ENCODE measurements at regions not wholly inside any gene's neighbourhood (a gene's known extent, or its start where the extent isn't known, plus 50 kb on each side); places are given as distances from the start of the nearest gene placed in this dataset.

DNA sequence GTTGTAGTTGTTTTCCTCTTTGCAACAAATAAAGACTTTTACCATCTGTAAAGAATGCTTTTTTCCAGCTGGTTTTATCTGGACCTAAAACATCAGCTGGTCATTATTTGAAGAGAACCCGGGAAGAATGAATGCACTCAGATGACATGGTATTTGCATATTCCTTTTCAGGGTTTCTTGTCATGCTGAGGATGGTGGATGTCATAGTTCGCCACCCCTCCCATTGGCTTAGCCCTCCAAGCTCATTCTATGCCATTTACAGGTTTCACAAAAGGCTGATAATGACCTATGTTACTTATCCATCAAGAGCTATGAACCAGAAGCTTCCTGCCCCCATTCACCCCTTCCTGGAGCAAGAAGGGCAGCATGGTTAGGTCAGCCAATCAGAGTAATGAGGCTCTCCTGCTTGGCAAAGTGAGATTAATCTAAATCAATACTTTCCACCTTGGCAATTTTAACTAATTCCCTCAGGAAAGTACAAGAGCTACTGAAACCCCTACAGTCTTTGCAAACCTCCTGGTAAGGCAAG is 440.5 kb upstream of the TLE4 start:
- in situ Hi-C loops (cut with HindIII; ENCODE audit: low sequenced_read_pairs) = loop anchor here (5.0 to 25.0 kb wide), 2 partner anchors 76 to 581 kb away; no protein-coding TSS in a partner anchor
- no peak overlapping the region for H3K4me3 ChIP-seq (ENCODE audit: low read depth, low read length)
- DNase-seq (ENCODE audit: low read depth) = no peak
- TF ChIP-seq, protein P1, sequence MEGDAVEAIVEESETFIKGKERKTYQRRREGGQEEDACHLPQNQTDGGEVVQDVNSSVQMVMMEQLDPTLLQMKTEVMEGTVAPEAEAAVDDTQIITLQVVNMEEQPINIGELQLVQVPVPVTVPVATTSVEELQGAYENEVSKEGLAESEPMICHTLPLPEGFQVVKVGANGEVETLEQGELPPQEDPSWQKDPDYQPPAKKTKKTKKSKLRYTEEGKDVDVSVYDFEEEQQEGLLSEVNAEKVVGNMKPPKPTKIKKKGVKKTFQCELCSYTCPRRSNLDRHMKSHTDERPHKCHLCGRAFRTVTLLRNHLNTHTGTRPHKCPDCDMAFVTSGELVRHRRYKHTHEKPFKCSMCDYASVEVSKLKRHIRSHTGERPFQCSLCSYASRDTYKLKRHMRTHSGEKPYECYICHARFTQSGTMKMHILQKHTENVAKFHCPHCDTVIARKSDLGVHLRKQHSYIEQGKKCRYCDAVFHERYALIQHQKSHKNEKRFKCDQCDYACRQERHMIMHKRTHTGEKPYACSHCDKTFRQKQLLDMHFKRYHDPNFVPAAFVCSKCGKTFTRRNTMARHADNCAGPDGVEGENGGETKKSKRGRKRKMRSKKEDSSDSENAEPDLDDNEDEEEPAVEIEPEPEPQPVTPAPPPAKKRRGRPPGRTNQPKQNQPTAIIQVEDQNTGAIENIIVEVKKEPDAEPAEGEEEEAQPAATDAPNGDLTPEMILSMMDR (IDR thresholded peaks at IDR 0.05; ENCODE audit: low read depth, low read length, missing control alignments) = no peak

- no peak for DNase-seq (ENCODE audit: low read depth)
- in situ Hi-C loops (cut with HindIII; ENCODE audit: low sequenced_read_pairs) = loop anchor here (5.0 to 25.0 kb wide), 2 partner anchors 75 to 580 kb away; no protein-coding TSS in a partner anchor
- H3K4me3 ChIP-seq (ENCODE audit: low read depth, low read length) = no peak overlapping the region
- TF ChIP-seq, protein P1 (IDR thresholded peaks at IDR 0.05; ENCODE audit: low read depth, low read length, missing control alignments) = no peak
Observed at GRCh38 chr9:79131824-79132377, 439.9 kb upstream of the TLE4 start.

- no peak for DNase-seq (ENCODE audit: low read depth)
- TF ChIP-seq, protein P1 (IDR thresholded peaks at IDR 0.05; ENCODE audit: low read depth, low read length, missing control alignments) = peak; percentile 35
- H3K4me3 ChIP-seq (ENCODE audit: low read depth, low read length) = no peak overlapping the region
- in situ Hi-C loops (cut with HindIII; ENCODE audit: low sequenced_read_pairs) = loop anchor here (5.0 to 25.0 kb wide), 2 partner anchors 73 to 578 kb away; no protein-coding TSS in a partner anchor
Observed at GRCh38 chr9:79134654-79135053, 437.1 kb upstream of the TLE4 start.

DNA sequence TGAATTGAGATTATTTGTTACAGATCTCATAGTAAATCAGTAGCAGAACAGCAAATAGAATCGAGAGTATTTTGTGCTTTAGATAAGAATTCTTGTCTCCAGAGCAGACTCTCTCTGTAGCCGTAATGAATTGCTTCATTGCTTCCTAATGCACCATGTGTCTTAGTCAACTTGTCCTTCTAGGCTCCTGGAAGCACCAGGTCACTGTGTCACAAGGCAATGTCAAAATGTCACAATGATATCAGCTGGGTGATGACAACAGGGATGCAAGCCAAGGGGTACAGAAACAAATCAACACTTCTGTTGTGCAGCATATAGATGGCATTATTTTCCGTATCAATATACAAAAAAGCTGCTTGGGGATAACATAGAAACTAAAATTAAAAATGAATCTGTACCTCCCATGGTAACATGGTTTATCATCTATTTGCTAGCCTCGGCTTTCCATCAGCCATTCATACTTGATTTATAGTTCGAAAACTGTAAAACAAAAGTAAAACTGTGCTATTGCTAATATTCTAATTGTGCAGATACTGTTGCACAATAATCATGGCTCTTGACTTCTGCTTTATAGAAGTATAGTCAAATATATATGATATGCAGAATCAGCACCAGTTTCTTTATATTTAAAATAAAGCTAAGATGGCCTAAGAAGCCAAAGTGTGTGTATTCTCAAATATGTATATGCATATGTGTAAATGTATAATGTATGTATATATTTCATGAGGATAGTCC is 435.9 kb upstream of the TLE4 start:
- H3K4me3 ChIP-seq (ENCODE audit: low read depth, low read length) = no peak overlapping the region
- in situ Hi-C loops (cut with HindIII; ENCODE audit: low sequenced_read_pairs) = loop anchor here (25.0 kb wide), 1 partner anchor 576 kb away; no protein-coding TSS in a partner anchor
- TF ChIP-seq, protein P1 (IDR thresholded peaks at IDR 0.05; ENCODE audit: low read depth, low read length, missing control alignments) = no peak
- no peak for DNase-seq (ENCODE audit: low read depth)

GRCh38 chr9:79140751-79141150 is 431.0 kb upstream of the TLE4 start:
- TF ChIP-seq, protein P1 (IDR thresholded peaks at IDR 0.05; ENCODE audit: low read depth, low read length, missing control alignments) = no peak
- no peak for DNase-seq (ENCODE audit: low read depth)
- no peak overlapping the region for H3K4me3 ChIP-seq (ENCODE audit: low read depth, low read length)
- in situ Hi-C loops (cut with HindIII; ENCODE audit: low sequenced_read_pairs) = loop anchor here (25.0 kb wide), 1 partner anchor 572 kb away; no protein-coding TSS in a partner anchor

DNA sequence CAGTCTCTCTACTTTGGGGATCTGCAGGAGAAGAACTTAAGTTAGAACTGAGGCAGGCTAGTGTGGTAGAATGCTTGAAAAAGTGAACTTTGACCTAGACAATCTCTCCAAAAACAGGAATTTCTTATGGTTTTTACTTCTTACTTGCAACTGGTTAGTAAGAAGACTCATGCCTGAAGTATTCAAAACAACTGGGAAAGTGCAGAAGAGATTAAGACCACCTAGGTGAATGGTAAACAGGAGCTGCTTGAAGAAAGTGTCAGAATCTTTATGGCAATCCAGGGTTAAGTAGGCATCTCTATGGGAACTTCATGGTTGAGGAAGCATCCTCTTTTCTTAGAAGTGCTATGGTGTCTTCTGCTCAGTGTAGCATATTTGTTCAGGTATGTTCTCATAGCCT is 428.6 kb upstream of the TLE4 start:
- no peak for DNase-seq (ENCODE audit: low read depth)
- in situ Hi-C loops (cut with HindIII; ENCODE audit: low sequenced_read_pairs) = loop anchor here (25.0 kb wide), 1 partner anchor 569 kb away; no protein-coding TSS in a partner anchor
- H3K4me3 ChIP-seq (ENCODE audit: low read depth, low read length) = no peak overlapping the region
- TF ChIP-seq, protein P1 (IDR thresholded peaks at IDR 0.05; ENCODE audit: low read depth, low read length, missing control alignments) = no peak
